SK-MEL-5 (cell line): ENCODE measurements at regions not wholly inside any gene's neighbourhood (a gene's known extent, or its start where the extent isn't known, plus 50 kb on each side); places are given as distances from the start of the nearest gene placed in this dataset.
A peak's percentile ranks its signal among the peaks of the same experiment; 100 is the strongest.
"Not testable (repeated sequence)": the region's sequence is repeated elsewhere in the genome, so short reads cannot be mapped to it uniquely, and the experiment has no call there.

Source experiments
- DNase-seq: peaks from one replicate; pipeline ENCODE4 v3.0.0-alpha.2; 2016; ENCODE audit warnings: low read depth, low spot score
- in situ Hi-C: cut with HindIII; loops from 2 replicates; pipeline ENCODE4 v1.10.0; 2016; ENCODE audit warnings: low sequenced_read_pairs, high pct_unique_total_duplicates, low pct_unique_long_range_greater_than_20kb

GRCh38 chr1:147348592-147348991, 106.1 kb downstream of the CHD1L start:
- in situ Hi-C loops = not testable (repeated sequence)

GRCh38 chr1:147349533-147349932, 107.0 kb downstream of the CHD1L start:
- no peak for DNase-seq
- in situ Hi-C loops = no loop called here

More at GRCh38 chr1:147348592-147348991, 106.1 kb downstream of the CHD1L start:
- not testable (repeated sequence) for DNase-seq

DNA sequence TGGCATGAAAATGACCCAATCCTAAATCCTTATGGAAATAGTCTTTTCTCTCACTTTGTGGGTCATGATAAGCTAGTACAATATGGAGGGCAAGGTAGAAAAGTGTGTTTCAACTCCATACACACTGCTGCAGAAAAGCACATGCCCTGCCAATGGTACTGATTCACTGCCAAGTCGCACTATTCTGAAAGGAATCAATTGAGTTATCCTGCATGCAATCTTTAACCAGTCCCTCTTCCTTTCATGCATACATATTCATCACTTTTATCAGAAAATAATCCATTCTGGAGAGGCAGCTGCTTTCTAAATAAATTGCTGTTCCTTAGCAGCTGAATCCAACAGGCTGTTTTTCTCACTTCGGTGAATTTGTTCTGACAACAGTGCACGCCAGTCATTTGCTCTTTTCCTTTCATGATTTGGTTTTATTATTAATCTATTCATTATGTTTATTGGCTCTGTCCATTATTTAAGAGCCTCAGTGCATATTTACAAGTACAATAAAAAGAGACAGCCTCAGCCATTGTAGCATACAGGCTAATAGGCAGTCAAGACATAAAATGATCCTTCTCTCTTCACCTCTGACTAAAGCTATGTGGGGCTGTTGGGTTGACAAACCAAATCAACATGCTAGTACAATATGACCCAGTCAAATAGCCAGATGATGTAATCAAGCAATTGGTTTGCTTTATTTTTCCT, 108.8 kb downstream of the CHD1L start:
- in situ Hi-C loops = no loop called here
- no peak for DNase-seq

DNA sequence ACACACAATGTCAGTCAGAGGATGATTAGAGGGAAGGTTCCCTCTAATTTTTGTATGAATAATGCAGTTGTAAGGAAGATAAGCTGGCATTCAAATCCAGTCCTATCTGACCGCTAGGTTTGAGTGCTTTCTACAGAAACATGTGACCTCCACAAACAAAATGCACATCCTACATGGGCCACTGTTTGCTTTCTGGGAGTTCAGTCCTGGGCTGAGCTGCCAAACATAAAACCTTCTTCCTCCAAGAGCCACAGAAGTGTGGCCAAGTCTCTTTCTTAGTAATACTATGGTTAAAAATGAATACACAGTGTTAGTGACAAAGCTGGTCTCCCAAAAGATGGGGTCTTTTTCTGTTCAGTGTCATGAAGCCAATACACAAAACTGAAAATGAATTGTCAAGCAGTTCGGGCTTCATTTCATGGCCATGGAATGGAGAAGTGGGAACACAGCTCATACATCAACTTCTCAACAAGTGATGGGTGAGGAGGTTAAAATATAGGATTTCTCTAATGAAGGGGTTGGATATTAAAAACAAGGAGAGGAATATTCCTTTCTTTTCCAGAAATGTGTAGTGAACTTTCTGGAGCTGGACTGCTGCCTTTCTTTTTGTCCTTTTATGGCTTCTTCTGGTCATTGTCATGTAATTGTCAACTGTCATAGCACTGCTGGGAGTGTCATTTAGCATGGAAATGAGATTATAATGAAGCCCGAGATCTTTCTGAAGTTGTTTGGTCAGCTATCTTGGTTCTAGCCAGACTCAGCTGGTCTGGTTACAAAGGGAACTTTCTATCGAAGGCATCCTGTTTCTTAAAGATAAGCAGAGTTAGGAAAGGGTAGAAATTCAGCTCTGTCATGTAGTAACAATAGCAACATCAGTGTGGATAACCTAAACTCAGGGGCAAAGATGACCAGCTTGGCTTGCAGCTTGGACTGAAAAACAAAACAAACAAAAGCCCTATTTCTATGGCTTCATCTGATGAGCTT, 135.1 kb downstream of the CHD1L start:
- in situ Hi-C loops = no loop called here
- no peak for DNase-seq

- in situ Hi-C loops = no loop called here
- no peak for DNase-seq
These were observed 137.4 kb downstream of the CHD1L start for GRCh38 chr1:147379889-147380288.

DNA sequence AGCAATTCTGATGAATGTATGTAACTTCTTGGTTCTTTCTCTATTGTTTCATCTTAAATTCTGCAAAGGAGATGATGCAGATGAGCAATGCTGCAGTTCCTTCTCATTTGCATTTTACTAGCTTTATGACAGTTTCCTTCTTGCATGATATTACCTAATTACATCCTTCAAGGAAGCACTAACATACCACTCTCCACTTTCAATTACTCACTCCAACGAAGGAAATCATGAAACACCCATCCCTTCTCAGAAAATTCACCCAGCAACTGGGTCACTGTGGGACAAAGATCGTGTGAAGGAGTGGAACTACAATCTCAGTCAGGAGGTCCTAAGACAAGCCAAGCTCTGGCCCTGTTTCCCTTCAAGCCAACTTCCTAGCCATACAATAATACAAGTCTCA, 142.3 kb downstream of the CHD1L start:
- DNase-seq = no peak
- in situ Hi-C loops = no loop called here

DNA sequence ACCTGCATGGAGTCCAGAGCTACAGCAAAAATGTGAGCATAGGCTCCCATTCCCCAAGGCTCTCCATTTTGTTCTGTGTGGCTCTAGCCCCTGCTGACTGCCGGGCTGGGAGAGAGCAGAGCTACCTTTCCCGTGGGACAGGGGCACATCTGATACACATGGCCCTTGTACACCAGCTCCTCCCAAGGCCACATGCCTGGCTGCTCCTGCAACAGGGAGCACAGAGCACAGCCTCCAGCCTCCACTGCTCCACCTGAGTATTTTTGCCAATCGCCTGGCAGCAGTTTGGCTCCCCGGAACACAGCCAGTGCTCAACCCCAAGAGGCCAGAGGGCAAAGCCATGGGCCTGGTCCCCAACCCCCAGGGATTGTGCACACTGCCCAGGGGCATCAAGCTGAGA, 146.5 kb downstream of the CHD1L start:
- no peak for DNase-seq
- in situ Hi-C loops = no loop called here

DNA sequence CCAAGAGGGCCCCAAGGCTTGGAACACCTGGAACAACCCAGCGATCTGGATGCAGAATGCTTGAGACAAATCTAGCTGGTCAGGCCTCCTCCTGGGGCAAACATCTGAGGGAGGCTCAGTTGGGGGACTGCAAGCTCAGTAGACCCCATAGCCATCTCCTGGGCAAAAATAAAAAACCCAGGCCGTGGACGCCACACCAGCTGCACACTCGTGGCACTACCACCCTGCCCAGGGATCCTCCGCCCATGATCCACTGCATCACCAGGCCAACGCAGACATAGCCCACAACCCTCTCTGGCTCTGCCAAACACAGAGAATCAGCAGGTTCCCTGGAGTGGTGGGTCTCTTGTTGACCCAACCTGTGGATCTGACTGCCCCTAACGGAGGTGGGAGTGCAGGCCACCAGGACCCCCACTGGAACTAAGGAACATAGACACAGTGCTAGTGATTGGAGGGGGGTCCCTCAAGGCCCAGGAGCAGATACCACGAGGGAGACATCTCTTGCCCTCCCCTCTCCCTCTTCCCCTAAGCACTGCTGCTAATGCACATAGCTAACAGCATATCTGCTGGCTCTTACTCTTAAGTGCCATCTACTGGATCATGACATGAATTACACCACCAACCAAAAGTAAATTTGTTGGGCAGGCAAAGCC, 147.2 kb downstream of the CHD1L start:
- in situ Hi-C loops = no loop called here
- peak; percentile 84 for DNase-seq

DNA sequence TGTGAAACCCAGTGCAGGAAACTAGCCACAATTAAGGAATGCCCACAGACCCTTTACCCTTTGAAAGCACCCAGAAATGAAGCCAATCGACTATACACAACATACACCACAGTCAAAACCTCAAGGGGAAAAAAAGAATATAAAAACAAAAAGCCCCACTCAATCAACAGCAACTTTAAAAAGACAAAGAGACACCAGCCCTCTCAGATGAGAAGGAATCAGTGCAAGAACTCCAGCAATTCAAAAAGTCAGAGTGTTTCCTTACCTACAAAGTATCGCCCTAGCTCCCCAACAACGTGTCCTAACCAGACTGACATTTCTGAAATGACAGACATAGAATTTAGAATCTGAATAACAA, 147.7 kb downstream of the CHD1L start:
- in situ Hi-C loops = no loop called here
- DNase-seq = no peak

- in situ Hi-C loops = no loop called here
These were observed 148.6 kb downstream of the CHD1L start for GRCh38 chr1:147391114-147391513.

DNA sequence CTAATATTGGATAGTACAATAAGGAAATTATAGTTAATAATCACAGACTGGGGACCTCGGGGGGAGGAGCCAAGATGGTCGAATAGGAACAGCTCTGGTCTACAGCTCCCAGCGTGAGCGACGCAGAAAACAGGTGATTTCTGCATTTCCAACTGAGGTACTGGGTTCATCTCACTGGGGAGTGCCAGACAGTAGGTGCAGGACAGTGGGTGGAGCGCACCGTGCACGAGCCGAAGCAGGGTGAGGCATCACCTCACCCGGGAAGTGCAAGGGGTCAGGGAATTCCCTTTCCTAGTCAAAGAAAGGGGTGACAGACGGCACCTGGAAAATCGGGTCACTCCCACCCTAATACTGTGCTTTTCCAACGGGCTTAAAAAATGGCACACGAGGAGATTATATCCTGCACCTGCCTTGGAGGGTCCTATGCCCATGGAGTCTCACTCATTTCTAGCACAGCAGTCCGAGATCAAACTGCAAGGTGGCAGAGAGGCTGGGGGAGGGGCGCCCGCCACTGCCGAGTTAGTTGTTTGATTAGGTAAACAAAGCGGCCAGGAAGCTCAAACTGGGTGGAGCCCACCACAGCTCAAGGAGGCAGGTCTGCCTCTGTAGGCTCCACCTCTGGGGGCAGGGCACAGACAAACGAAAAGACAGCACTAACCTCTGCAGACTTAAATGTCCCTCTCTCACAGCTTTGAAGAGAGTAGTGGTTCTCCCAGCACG, 138.8 kb upstream of the BCL9 start:
- in situ Hi-C loops, DNase-seq: not testable (repeated sequence)

More at GRCh38 chr1:147391114-147391513, 148.6 kb downstream of the CHD1L start:
- DNase-seq = no peak

GRCh38 chr1:147404344-147404743, 137.0 kb upstream of the BCL9 start:
- in situ Hi-C loops, DNase-seq: not testable (repeated sequence)

GRCh38 chr1:147409886-147410285, 131.4 kb upstream of the BCL9 start:
- in situ Hi-C loops = no loop called here
- DNase-seq = no peak

- DNase-seq = no peak
- in situ Hi-C loops = no loop called here
These were observed 128.1 kb upstream of the BCL9 start for GRCh38 chr1:147413110-147413605.

DNA sequence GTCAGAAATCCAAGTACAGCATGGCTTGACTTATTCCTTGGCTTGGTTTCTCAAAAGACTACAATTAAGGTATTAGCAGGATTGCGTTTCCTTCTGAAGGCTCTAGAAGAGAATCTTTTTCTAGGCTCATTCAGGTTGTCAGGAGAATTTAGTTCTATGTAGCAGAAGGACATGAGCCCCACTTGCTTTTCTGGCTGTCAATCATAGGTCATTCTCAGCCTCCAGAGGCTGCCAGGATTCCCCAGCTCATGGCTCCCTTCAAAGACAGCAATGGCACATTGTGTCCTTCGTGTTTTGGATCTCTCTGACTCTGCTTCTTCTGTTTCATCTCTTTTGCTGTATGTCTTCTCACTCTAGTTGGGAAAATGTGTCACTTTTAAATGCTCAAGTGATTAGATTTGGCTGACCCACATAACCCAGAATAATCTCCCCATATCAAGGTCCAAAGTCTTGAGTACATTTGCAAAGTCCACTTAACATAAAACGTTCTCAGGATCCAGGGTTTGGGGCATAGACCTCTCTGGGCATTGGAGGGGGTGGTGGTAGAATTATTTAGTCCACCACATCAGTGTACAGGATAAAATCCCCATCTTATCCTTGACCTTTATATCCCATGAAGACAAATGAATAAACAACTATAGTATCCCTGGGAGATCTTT, 126.7 kb upstream of the BCL9 start:
- in situ Hi-C loops = no loop called here

DNA sequence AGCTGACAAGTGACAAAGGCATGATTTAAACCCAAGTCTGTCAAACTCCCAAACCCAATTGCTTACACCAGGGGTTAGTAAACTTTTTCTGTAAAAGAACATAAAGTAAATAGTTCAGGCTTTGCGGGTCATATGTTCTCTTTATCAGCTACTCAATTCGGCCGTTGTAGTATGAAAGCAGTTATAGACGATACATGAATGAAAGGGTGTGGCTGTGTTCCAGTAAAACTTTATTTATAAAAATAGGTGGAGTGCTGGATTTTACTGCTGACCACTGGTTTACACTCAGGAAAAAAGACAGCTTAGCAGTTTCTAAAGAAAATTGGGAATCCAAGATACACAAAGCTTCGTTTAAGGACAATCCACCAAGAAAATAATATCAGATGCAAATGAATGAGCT, 124.3 kb upstream of the BCL9 start:
- no peak for DNase-seq
- in situ Hi-C loops = no loop called here

More for the DNA sequence above, 126.7 kb upstream of the BCL9 start:
- no peak for DNase-seq
